ENCODE measurements at regions not wholly inside any gene's neighbourhood (a gene's known extent, or its start where the extent isn't known, plus 50 kb on each side); places are given as distances from the start of the nearest gene placed in this dataset.

DNA sequence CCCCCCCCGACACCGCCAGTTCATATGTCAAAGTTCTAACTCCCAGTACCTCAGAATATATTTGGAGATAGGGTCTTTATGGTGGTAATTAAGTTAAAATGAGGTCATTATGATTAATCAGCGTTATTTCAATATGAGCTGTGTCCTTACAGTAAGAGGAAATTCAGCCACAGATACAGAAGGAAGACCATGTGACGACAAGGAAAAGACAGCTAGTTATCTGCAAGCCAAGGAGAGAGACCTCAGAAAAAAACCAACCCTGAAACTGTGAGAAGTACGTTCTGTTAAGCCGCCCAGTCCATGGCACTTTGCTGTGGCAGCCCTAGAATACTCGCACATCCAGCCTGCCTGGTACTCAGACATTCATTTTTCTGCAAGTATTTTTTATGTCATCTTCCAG, 62.3 kb upstream of the ARL8B start:
- ATAC-seq (no peak), FAIRE-seq (no peak), DNase-seq (ENCODE audit: extremely low read depth in 1 of 4, low spot score in 3 of 4) (no peak)
- Histone ChIP-seq H3K79me2 (ENCODE audit: control insufficient read depth, insufficient read depth, low read length) (no peaks in the 10 kb centered on the region), H3K4me2 (ENCODE audit: insufficient read depth, low read length) (no peak overlapping the region), H3K27ac (ENCODE audit: extremely low read depth, low read depth, low read length) (no peak overlapping the region), H2AFZ (ENCODE audit: low read depth, low read length) (peak overlapping the region; percentile 41; the same call in 1 of the 2 replicates), H3K36me3 (ENCODE audit: control insufficient read depth, insufficient read depth, low read length) (no peaks in the 10 kb centered on the region), H3K4me3 (no peak overlapping the region), H3K4me1 (replicated peaks in 1 of 2; ENCODE audit: control insufficient read depth in 2 of 2, insufficient read depth in 2 of 2, low read length in 2 of 2) (peaks cover 0 to 30% of the 10 kb centered on the region in 2 experiments; a peak in 4 of 5 replicates), H3K9me1 (ENCODE audit: control insufficient read depth, insufficient read depth, low read length) (no peaks in the 10 kb centered on the region), H3K9ac (ENCODE audit: insufficient read depth in 1 of 2, low read depth in 2 of 2, low read length in 2 of 2) (no peak overlapping the region), H3K9me3 (replicated peaks; ENCODE audit: control insufficient read depth, insufficient read depth, low read depth, low read length) (no peaks in the 10 kb centered on the region), H3K27me3 (ENCODE audit: control insufficient read depth in 2 of 2, insufficient read depth in 2 of 2, low read length in 2 of 2) (no peaks in the 10 kb centered on the region), H4K20me1 (replicated peaks; ENCODE audit: control insufficient read depth, insufficient read depth, low read length) (no peaks in the 10 kb centered on the region)
- CTCF ChIA-PET (ENCODE audit: low intra/inter-chr PET ratio) = interaction anchor here (1.0 to 1.8 kb wide), 2 partner anchors 346 to 348 kb away, joined by 3 to 4 read pairs; no protein-coding TSS in a partner anchor
- intact Hi-C loops (cut with micrococcal nuclease) = loop anchor here (5.0 kb wide), 3 partner anchors 232 to 707 kb away; no protein-coding TSS in a partner anchor
- WGBS (ENCODE audit: insufficient coverage, low coverage, missing lambda C conversion rate) = 67% methylated on average over 7 of the region's 7 CpGs
- in situ Hi-C loops (cut with MboI) = loop anchor here (5.0 kb wide), 2 partner anchors 82 to 337 kb away; partner anchors contain the start of gene BHLHE40
- TF ChIP-seq ZNF316 (IDR thresholded peaks at IDR 0.05) = peak; percentile 96
- peak; percentile 21 for TF ChIP-seq MEIS2 (IDR thresholded peaks at IDR 0.05; ENCODE audit: partially characterized antibody)
- TF ChIP-seq C11orf30 (IDR thresholded peaks at IDR 0.05; ENCODE audit: low read depth) = peak; percentile 92
- 0 out of 2 replicates have a peak, but pooled peaks have one; percentile 28 for TF ChIP-seq GATA2 (CRISPR knock-in tag; IDR thresholded peaks at IDR 0.05)
- TF ChIP-seq SMC3 (conservative IDR thresholded peaks at IDR 0.05; ENCODE audit: insufficient read depth, low read depth, low read length) = no peak
- no peak for TF ChIP-seq JUND (IDR thresholded peaks at IDR 0.05; ENCODE audit: borderline replicate concordance, low read depth, low read length)
- TF ChIP-seq JUND (tag; IDR thresholded peaks at IDR 0.05; ENCODE audit: borderline replicate concordance, low read depth, low read length) = 0 out of 3 replicates have a peak, but pooled peaks have one; percentile 24
- no peak for TF ChIP-seq TAF9B (IDR thresholded peaks at IDR 0.05; ENCODE audit: partially characterized antibody)
- TF ChIP-seq, protein P1, sequence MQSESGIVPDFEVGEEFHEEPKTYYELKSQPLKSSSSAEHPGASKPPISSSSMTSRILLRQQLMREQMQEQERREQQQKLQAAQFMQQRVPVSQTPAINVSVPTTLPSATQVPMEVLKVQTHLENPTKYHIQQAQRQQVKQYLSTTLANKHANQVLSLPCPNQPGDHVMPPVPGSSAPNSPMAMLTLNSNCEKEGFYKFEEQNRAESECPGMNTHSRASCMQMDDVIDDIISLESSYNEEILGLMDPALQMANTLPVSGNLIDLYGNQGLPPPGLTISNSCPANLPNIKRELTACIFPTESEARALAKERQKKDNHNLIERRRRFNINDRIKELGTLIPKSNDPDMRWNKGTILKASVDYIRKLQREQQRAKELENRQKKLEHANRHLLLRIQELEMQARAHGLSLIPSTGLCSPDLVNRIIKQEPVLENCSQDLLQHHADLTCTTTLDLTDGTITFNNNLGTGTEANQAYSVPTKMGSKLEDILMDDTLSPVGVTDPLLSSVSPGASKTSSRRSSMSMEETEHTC (IDR thresholded peaks at IDR 0.05) = no peak
- TF ChIP-seq MAFG (tag; conservative IDR thresholded peaks at IDR 0.05) = peak; percentile 87
- TF ChIP-seq PML (IDR thresholded peaks at IDR 0.05; ENCODE audit: low read length) = no peak
- TF ChIP-seq MAFK (IDR thresholded peaks at IDR 0.05; ENCODE audit: low read length) = peak; percentile 75
- TF ChIP-seq SMARCE1 (IDR thresholded peaks at IDR 0.05) = 0 out of 2 replicates have a peak, but pooled peaks have one; percentile 7
- peak; percentile 88 for TF ChIP-seq MAFF (IDR thresholded peaks at IDR 0.05; ENCODE audit: low read length)
- TF ChIP-seq, protein P2, sequence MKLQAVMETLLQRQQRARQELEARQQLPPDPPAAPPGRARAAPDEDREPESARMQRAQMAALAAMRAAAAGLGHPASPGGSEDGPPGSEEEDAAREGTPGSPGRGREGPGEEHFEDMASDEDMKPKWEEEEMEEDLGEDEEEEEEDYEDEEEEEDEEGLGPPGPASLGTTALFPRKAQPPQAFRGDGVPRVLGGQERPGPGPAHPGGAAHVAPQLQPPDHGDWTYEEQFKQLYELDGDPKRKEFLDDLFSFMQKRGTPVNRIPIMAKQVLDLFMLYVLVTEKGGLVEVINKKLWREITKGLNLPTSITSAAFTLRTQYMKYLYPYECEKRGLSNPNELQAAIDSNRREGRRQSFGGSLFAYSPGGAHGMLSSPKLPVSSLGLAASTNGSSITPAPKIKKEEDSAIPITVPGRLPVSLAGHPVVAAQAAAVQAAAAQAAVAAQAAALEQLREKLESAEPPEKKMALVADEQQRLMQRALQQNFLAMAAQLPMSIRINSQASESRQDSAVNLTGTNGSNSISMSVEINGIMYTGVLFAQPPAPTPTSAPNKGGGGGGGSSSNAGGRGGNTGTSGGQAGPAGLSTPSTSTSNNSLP (IDR thresholded peaks at IDR 0.05; ENCODE audit: borderline replicate concordance, low read depth, low read length) = 0 out of 2 replicates have a peak, but pooled peaks have one; percentile 10
- POLR2A ChIA-PET = interaction anchor here (0.6 to 1.5 kb wide), 3 partner anchors 9 to 75 kb away, joined by 3 to 5 read pairs (median 5); no protein-coding TSS in a partner anchor
- BruUV-seq (replicated peaks) = no TSS peak

Data from K562 (cell line).